HUDEP-2 (cell line): ENCODE measurements at regions not wholly inside any gene's neighbourhood (a gene's known extent, or its start where the extent isn't known, plus 50 kb on each side); places are given as distances from the start of the nearest gene placed in this dataset.
A peak's percentile ranks its signal among the peaks of the same experiment; 100 is the strongest.

Source experiments
- DNase-seq, 76 experiments: peaks; one replicate each; lab custom pipeline; 2025; ENCODE audit not compliant: unreplicated experiment in 76 of 76; lab: John Stamatoyannopoulos, UW

DNA sequence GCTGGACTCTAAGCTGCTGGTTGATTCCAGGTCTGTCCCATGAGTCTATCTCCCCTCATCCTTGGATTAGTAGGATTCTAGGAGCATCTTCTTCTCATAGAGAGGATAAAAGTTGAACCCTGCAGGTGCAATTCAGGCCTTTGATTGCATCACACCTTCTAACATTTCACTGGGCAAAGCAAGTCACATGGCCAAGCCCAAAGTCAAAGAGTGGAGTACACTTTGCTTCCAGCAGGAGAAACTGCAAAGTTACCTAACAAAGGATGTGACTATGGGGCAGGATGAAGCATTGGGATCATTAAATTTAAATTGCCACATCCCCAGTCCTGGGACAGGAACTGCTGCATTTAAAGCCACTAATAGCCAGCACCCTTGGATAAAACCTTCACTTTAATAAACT lies 51.0 kb upstream of the EGFLAM start:
- no peak for DNase-seq

DNA sequence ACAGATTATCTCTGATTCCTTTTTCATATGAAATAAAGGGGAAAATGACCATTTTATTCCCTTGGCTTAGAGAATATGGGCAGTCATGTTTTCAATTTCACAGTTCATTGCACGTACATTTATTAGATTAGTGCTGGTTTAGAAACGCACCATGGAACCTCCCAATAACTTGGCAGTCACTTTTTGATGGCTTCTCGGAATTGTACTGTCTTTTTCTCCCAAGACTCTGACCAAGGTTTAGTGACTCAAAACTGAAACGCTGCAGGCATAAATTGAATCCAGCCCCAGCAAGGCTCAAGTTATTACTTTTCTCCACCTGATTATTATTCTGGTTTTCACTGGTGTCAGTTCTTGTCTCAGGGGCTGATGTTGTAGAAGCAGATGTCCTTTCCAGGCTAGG lies 55.6 kb upstream of the EGFLAM start:
- no peak for DNase-seq

DNA sequence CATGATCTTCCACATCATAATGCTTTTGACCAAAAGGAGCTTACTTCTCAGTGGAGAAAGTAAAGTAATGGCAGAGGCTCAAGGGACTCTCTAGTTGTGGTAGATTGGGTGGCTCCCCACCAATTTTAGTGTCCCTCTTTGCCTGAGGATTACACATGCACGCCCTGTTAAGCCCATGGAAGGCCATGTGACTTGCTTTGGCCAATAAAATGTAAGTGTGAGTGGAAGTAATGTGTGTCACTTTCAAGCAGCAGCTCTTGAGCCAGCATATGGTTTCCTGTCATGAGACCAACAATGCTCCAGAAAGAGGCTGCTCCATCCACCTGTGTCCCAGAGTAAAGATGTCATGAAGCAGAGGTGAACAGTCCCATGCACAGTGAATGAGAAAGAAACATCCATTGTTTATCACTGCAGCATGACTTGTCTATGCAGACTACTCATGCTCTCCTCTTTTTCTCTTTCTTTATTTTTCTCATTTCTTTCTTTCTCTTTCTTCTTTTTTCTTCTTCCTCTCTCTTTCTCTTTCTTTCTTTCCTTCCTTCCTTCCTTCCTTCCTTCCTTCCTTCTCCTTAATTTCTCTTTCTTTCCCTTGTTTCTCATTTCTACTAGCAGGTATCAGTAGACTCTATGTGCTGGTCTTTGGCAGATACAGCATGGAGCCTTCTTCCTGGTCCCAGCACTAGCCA lies 57.3 kb upstream of the EGFLAM start:
- DNase-seq, result no peak

DNA sequence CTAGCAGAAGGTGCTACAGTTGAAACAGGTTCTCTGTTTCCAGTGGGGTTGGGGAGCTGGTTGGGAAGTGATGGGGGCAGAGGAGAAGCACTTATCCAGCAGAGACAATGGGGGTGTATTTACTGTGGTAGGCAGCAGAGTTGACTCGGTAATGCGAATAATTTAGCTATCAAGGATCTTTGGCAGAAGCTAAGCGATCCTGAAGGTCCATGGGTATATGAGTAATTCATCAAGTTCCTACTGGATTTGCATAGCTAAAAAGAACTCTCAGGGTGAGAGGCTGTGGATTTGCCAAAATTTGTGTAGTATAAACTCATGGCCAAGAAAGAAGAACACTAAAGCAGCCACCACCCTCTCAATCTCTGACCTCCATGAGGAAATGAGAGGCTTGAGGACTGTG lies 61.2 kb upstream of the EGFLAM start:
- DNase-seq, result no peak

DNA sequence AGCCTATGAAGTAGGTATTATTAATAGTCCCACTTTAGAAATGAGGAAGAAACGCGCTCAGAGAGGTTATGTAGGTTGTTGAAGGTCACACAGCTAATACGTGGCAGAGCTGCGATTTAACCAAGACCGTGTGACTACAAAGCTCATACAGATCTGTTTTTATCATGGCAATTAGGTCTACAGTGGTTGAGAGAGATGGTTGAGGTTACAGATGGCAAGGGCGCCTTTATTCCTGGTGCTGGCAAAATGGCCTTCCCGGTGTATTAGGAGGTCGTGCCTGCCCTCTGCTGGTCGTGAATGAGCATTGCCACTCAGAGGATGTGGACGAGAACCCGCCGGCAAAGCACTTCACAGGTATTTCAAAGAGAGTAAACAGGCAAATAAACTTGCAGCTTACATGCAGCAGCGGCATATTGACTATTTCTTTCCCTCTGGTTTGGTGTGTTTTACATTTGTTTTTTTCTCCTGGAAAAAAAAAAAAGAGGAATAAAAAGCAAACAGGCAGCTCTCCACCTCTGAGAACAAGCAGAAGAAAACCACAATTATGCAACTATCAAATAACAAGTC lies 65.3 kb upstream of the EGFLAM start:
- peak in 47 of 76 experiments; percentile 1 to 60 (median 18) for DNase-seq

DNA sequence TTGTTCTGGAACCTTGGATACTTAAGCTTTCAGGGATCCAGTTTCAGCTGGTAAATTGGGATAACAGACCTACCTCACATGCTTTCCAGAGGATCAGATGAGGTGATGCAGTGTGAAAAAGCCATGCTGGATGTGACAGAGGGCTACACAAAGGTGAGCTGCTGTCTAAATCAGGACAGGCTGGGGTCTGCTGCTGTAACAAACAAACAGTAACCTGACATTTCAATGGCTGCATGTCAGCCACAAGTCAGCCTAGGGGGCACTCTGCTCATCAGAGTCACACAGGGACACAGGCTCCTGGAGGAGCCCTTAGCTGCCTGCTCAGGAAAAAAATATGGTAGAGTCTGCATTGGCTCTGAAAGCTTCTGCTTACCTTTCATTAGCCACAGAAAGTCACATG lies 66.7 kb upstream of the EGFLAM start:
- no peak for DNase-seq

DNA sequence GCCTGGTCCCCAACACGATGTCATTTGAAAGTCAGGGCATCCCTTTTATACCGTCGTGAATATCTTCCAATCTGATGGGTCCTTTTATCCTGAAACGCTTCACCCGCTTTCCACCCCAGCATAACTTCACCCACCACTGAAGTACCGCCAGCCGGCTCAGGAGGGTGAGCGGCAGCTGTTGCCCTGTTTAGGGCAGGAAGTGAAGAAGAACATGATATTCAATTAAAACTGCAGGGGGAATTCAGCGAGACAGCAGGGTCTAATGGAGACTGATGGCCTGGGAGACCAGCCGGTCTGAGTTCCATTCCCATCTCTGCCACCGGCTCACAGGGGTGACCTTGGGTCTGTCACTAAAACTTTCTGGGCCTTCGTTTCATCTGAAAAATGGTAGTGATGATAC lies 68.2 kb upstream of the EGFLAM start:
- DNase-seq, result no peak

DNA sequence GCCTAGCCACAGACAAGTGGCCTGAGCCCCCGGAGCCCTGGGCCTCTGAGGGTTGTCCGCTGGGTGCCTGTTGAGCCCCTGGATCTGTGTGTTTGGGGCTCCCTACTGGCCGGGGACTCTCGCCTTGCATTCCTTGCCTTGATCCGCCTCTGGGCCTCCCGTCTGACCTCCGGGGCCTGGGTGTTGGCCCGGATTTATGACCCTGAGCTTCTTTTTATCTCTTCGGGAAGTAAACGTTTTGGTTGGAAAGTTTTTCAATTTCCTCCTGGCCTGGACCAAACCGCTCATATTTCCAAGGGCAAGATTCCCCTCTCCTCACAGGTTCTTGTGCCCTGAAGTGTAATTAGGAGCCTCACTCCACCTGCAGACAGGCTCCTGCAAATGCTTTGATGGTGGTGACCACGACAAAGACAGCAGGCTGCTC lies 69.3 kb upstream of the EGFLAM start:
- no peak for DNase-seq

DNA sequence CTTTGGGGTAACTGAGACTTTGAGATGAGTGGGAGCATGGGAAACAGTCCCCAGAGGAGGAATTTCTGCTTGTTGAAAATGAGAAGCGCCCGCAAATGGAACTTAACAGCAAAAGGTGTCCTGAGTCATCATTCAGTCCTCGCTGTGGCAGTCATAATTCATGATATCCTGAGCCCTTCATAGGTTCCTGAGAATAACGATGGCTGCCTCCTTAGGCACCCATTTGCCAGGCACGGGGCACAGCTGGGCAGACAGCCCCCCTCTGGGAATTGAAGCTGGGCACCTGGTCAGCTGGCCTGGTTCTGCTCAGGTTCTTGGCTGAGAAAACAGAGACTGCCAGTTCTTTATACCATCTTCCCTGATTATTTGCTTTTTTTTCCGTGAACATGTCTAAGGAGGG lies 69.8 kb upstream of the EGFLAM start:
- no peak for DNase-seq

DNA sequence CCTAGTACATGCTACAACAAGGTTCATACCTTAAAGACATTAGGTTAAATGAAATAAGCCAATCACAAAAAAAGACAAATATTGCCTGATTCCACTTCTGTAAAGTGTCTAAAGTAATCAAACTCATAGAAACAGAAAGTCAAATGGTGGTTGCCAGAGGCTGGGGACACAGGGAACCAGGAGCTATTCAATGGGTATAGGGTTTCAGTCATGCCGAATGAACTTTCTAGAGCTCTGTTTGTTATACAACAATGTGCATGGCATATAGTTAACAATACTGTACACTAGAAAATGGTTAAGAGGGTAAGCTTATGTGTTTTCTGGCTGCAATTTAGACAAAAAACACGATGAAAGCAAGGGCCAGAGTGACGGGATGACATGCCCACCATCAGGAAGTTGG lies 70.8 kb upstream of the EGFLAM start:
- DNase-seq, result no peak

DNA sequence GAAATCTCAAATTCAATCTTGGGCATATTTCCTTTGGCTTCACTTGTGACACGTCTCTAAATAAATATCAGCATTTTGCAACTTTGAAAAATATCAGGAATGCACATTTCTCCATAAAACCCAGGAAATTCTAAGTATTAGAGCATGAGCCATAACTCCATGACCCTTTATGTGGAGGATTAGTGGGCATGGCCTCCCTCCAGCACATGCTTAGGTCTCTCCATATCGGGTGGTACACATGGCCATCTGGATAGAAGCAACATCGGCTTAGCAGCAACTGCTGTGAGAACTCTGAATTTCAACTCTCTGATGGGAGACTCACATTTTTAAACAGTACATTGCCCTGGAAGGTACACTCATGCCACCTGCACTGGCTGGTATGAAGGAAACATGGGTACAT lies 73.7 kb upstream of the EGFLAM start:
- no peak for DNase-seq

DNA sequence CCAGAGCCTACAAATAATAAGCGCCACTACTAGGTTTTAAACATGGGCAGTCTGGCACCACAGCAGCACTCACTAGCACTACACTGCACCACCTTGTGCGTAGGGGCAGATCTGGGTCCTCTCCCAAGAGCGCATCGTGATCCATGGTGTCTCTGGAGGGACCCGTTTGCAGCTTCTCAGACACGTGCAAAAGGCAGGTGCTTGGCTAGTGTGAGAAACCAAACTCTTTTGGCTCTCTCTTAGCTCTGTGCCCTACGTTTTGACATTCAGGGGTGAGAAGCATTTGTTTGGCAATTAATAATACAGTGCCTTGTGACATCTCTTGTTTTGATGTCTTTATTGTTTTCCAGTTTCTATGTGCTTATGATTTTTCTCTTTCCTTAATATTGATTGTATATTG lies 75.4 kb upstream of the EGFLAM start:
- no peak for DNase-seq

DNA sequence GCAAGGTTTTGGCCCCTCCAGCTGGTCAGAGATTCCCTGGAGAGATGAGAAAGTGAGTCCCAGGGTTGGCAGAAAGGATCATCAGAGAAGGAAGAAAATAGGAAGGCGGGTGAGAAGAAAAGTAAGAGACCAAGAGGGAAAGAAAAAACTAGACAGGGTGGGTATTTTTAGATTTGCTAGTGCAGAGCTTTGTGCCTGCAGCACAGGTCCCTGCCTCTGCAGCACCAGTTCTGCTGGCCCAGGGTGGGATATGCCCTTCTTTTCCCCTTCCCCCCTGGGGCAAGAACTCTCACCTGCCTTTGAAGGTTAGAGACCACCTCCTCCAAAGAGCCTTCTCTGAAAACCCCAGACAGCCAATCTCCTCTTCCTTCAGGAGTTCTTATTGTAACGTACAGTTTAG lies 90.3 kb upstream of the EGFLAM start:
- no peak for DNase-seq

DNA sequence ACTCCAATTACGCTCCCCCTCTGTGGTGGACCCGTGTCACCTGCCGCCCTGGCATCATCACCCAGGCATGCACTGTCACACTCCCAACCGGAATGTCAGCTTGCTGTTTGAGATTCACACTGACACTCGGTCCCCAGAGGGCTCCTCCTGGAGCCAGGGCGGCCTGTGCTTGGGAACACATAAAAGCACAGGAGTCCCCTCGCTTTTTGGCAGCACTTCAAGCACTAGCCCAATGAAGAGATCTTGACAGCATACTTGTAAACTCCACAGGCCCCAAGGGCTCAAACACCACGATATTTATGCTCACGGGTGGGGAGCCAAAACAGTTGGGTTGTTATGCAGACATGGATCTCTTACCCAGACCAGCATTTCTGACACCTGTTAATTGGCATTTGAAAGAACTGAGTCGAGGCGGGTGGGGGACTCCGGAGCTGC lies 90.8 kb upstream of the EGFLAM start:
- no peak for DNase-seq

DNA sequence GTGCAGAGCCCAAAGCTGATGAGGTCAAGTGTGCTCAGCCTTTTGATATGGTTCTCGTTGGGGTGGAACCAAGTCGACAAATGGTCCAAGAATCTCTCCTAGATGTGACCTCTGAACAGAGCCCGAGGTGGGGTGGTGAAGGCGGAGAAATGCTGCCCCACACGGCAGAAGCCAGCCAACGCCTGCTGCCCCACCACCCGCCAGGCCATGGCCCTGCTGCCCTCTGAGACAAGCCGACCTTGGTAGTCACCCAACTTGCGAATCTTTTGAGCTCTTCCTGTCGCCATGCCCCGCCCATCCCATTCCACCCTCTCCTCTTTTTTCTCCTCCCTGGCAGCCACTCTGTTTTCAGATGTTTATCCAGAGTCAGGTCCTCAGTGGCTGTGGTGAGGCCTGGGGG lies 91.5 kb upstream of the EGFLAM start:
- DNase-seq, result no peak

DNA sequence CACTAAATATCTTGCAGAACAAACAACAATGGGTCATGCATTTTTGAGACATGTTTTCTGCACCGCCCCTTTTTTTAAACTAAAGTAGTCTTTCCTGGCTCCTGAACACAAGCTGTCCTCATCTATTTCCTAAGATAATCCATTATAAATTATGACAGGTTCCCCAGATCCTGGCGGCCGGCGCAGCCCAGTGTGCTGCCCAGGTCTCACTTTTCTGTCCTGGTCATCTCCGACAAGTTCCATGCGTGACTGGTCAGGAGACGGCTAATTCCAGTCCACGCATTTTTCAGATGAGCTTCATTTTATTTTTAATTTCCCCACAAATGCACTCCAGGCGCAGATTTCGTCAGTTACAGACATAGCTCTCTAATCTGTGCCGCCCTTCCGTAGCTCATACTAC lies 92.9 kb upstream of the EGFLAM start:
- DNase-seq, result no peak

DNA sequence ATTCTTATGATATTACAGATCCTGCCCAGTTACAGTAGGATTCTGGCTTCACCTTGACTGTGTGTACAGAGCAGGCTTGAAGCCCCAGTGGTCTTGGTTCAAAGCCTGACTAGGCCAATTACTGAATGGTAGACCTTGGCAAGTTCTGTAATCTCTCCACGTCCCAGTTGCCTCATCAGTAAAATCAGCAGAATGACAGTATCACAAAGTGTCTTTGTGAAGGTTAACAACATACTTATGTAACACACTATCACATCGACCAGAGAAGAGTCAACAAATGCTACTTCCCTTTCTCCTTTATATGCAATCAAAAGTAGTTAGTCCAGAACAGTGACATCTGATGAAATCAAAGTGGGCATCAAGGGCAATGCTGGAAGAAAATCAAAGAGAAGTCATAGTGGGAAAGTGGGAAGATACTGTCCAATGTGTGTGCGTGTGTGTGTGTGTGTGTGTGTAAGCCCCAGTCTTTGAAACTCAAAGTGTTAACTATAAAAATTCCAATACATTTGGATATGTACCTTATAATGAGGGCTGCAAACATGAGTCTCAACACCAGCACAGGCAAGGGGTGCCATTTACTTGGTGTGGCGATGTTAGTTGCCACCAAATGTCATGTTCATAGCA lies 93.5 kb upstream of the EGFLAM start:
- DNase-seq, result no peak

DNA sequence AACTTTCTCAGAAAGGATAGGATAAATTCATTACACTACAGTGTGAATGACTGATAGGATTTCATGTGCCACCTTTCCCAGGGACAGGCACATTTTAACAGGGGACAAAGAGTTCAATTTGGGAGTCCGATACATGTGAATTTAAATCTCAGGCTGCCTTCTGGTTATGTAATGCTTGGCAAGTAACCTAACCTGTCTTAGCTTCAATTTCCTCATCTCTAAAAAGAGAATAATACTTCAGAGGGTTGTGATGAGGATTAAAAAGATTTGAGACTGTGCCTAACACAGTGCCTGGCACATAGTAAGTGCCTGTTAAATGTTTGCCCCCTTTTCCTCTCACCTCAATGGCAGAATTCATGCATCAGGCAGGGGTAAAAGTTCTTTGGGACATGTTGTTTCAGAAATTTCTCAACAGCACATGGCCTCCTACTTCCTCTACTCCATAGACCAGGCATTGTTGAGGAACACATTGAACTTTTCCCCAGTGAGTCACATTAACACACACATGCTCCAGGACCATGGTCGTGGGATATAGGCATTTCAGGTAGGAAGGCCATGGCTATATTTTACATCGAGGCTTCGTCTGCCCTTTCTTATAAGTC lies 94.6 kb upstream of the EGFLAM start:
- no peak for DNase-seq

DNA sequence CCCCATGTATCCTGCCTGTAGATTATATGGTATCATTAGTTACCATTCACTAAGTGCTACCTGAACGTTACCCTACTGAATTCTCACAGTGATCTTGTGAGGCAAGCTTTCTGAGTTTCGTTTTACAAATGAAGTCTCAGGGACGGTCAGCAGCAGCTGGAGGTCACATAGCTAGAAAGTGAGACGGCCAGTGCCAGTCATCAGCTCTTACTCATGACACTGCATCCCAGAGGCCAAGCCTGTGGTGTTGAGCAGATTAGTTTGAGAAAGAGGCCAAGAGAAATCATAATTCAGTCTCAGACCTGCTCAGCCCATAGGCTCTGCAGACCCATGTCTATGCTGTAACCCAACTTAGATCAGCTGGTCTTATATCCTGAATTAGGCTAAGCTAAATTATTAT lies 95.7 kb upstream of the EGFLAM start:
- no peak for DNase-seq

DNA sequence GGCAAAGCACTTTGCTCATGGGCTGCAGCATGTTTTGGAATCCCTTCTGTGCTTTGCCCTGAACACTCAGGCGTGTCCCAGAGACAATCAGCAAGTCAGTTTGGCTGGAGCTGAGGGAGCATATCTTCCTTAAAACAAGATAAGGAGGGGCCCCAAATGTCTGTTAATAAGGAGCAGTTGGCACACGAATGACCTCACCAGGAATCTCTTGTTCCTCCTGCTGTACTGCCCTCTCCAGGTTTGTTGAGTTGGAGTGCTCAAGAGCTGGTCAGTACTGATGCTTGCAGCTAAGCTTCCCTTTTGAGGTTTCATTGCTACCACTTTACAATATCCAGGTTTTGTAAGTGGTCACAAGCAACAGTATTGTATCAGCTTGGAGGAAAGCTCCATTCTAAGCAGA lies 101.3 kb upstream of the EGFLAM start:
- no peak for DNase-seq

DNA sequence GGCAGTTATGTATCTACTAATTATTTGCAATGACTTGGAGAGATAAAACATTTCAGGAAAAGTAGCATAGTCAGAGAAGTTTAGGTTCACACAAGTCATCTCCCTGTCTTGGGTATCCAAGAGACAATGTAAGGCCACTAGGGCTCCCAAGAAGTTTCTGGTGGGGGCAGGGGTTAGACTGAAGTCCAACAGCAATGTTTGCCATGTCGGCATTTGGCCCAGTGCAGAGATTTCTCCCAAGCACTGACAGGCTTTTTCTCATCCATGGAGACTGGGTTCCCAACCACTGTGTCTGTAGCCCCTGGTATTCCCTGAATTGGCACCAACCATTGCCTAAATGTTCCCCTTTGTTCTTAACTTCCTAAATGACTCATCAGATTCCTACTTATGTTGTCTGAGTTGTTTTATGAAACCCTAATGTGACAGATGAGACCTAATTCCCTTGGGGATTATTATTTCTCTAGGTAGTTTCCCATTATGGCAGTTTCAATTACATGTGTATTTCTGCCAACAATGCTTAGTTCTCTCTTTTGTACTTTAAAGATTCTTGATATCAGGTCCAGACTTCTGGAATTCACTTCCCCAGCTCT lies 103.6 kb upstream of the EGFLAM start:
- DNase-seq, result no peak

DNA sequence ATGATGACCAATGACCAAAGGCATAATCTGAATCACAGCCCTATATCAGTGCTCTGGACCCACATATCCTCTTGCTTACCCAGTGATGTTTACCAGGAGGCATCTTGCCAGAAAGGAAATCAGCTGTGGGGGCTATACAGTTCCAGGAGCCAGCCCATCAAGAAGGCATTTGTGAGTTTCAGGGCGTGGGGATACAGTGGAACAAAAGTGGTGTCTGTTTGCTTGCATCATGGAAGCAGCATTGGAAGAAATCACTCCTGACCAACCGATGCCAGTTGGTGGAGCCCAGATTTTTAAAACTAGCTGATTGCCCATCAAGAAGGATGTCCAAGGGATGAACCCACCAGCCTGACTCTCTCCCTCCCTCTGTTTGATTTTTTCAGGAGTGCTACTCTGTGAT lies 106.5 kb upstream of the EGFLAM start:
- DNase-seq, result no peak
